ENCODE measurements at regions not wholly inside any gene's neighbourhood (a gene's known extent, or its start where the extent isn't known, plus 50 kb on each side); places are given as distances from the start of the nearest gene placed in this dataset.

- TF ChIP-seq CTCF (conservative IDR thresholded peaks at IDR 0.05; ENCODE audit: low read length): no peak
- no peak for TF ChIP-seq EZH2phosphoT487 (IDR thresholded peaks at IDR 0.05; ENCODE audit: borderline replicate concordance)
These were observed 288.5 kb upstream of the MME start for GRCh38 chr3:154791611-154792010.
